Ectodermal cell (in vitro differentiated cells): ENCODE measurements at regions not wholly inside any gene's neighbourhood (a gene's known extent, or its start where the extent isn't known, plus 50 kb on each side); places are given as distances from the start of the nearest gene placed in this dataset.

ENCODE experiments used
- H3K27ac ChIP-seq: 2 replicates; pipeline ENCODE4 v1.7.0; 2013; ENCODE audit warnings: mild to moderate bottlenecking, low read depth, low read length; ENCODE audit not compliant: insufficient read depth, poor library complexity, severe bottlenecking
- H3K27me3 ChIP-seq: 2 replicates; pipeline ENCODE4 v1.7.0; 2013; ENCODE audit warnings: mild to moderate bottlenecking, low read length; ENCODE audit not compliant: insufficient read depth, control insufficient read depth, poor library complexity, severe bottlenecking
- H3K36me3 ChIP-seq: one replicate; pipeline ENCODE4 v1.7.0; 2013; ENCODE audit warnings: low read length; ENCODE audit not compliant: control insufficient read depth, insufficient read depth
- H3K4me1 ChIP-seq: one replicate; pipeline ENCODE4 v1.7.0; 2013; ENCODE audit warnings: low read length; ENCODE audit not compliant: control insufficient read depth, insufficient read depth
- H3K4me3 ChIP-seq: 2 replicates; pipeline ENCODE4 v1.7.0; 2013; ENCODE audit warnings: low read depth, low read length, control low read depth; ENCODE audit not compliant: insufficient read depth
- H3K9me3 ChIP-seq: 2 replicates; pipeline ENCODE4 v1.7.0; 2013; ENCODE audit warnings: mild to moderate bottlenecking, low read length, moderate library complexity; ENCODE audit not compliant: control insufficient read depth
- WGBS, 2 experiments: methylation state at CpG; one replicate each; pipeline ENCODE4 v1.1.7; 2013; ENCODE audit warnings: missing lambda C conversion rate in 2 of 2; 5-methylcytosine and 5-hydroxymethylcytosine counted together

DNA sequence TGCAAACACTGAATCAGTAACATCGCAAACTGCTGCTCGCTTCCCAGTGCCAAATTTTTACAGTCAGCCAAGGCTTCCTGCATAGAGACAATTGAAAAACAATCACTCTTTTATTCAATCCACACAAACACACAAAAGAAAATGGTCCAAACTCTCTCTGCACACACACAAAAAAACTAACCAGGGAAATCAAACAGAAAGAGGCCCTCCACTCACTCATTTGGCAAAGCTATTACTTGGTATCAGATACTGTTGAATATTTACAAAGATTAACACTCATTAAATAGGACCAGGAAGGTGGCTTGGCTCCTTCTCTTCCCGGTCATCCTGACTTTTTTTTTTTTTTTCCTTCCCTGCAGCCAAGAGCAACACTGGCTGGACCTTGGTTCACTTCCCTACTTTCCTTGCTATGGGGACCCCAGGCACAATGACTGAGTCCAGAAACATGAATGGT is 62.4 kb upstream of the SPATA12 start:
- no peaks in the 10 kb centered on the region for H3K9me3 ChIP-seq
- no peaks in the 10 kb centered on the region for H3K36me3 ChIP-seq
- no peaks in the 10 kb centered on the region for H3K27me3 ChIP-seq
- no peaks in the 10 kb centered on the region for H3K4me1 ChIP-seq
- 83 to 88% methylated on average over 3 of the region's 3 CpGs for WGBS, 2 experiments
- H3K4me3 ChIP-seq, result no peak overlapping the region
- H3K27ac ChIP-seq, result no peak overlapping the region

DNA sequence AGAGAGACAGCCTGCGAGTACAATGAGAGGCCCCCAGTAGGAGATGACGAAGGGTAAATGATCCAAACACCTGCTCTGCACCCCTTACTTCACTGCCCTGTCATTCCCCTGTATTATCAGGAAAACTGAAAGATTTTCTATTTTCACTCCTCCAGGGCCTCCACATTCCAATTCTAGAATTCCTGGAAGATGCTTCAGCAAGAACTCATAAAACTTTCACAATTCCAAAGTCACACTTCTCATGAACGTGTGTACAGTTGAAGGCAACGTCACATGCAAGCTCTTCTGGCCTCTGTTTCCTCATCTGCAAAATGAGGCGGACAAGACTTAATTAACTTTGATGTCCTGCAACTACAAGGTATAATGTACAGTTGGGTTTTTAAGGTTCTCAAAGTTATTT is 62.8 kb upstream of the SPATA12 start:
- Histone ChIP-seq H3K9me3 (no peaks in the 10 kb centered on the region), H3K27me3 (no peaks in the 10 kb centered on the region), H3K27ac (no peak overlapping the region), H3K36me3 (no peaks in the 10 kb centered on the region), H3K4me1 (no peaks in the 10 kb centered on the region), H3K4me3 (no peak overlapping the region)
- 96 to 97% methylated on average over 5 of the region's 5 CpGs for WGBS, 2 experiments

DNA sequence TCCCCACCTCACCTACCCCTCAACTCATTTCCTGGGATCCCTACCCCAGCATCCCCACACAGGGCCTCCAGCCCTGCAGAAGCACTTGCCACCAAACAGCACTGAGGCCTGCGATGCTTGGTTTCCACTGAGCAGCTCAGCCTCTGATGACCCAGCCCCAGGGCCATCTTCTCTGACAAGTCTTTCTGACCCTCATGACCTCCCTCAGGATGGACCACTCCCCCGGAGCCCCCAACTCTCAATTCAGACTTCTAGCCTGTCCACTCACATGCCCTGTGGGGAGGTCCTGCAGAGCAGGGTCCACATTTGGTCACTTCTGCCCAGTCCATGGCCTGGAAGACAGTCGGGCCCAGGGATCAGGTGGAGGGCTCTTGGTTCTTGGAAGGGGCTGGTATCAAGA is 63.4 kb upstream of the SPATA12 start:
- no peaks in the 10 kb centered on the region for H3K36me3 ChIP-seq

DNA sequence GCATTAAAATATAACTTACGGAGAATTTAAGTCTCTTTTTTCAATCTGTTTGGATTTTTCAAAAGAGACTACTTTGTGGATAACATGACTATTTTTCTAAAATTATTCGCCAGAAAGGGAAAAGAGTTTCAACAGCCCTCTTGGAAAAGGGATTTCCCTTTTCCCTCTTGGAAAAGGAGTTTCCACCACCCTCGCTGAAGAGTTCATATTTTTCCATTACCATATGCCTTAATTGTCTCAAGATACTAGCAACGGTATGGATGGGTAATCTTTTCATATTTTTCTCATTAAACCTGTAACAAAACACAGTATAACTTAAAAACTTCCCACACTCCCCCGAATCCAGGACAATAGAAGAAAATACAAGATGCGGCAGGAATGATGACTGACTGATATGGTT is 66.1 kb upstream of the SPATA12 start:
- Histone ChIP-seq H3K27me3 (peaks cover 8% of the 10 kb centered on the region), H3K4me1 (no peaks in the 10 kb centered on the region), H3K27ac (no peak overlapping the region), H3K36me3 (no peaks in the 10 kb centered on the region), H3K9me3 (no peaks in the 10 kb centered on the region), H3K4me3 (no peak overlapping the region)
- 89 to 93% methylated on average over 6 of the region's 6 CpGs for WGBS, 2 experiments

More for the DNA sequence above, 63.4 kb upstream of the SPATA12 start:
- no peaks in the 10 kb centered on the region for H3K4me1 ChIP-seq
- H3K27me3 ChIP-seq, result no peaks in the 10 kb centered on the region
- H3K27ac ChIP-seq, result no peak overlapping the region
- H3K4me3 ChIP-seq, result no peak overlapping the region
- H3K9me3 ChIP-seq, result no peaks in the 10 kb centered on the region
- 91% methylated on average over 3 of the region's 3 CpGs for WGBS, 2 experiments

DNA sequence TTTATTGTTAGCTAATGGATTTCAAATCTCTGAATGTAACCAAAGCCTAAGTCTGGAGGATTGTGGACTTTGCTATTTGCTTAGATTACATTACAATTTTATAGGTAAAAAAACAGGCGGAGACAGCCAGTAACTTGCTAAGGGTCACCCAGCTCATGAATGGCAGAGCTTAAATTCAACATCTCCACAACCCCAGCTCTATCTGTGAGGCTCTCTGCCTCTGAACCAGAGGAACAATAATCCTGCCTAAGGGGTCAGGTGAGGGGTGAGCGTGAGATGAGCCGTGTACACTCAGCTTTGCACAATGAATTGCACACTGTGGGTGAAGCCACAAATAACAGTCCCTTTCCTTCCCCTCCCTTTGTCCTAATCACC is 69.8 kb upstream of the SPATA12 start:
- no peak overlapping the region for H3K27ac ChIP-seq
- H3K9me3 ChIP-seq, result no peaks in the 10 kb centered on the region
- H3K27me3 ChIP-seq, result peaks cover 11% of the 10 kb centered on the region
- H3K36me3 ChIP-seq, result no peaks in the 10 kb centered on the region
- H3K4me1 ChIP-seq, result peaks cover 4% of the 10 kb centered on the region
- 90 to 95% methylated on average over 3 of the region's 3 CpGs for WGBS, 2 experiments
- no peak overlapping the region for H3K4me3 ChIP-seq

DNA sequence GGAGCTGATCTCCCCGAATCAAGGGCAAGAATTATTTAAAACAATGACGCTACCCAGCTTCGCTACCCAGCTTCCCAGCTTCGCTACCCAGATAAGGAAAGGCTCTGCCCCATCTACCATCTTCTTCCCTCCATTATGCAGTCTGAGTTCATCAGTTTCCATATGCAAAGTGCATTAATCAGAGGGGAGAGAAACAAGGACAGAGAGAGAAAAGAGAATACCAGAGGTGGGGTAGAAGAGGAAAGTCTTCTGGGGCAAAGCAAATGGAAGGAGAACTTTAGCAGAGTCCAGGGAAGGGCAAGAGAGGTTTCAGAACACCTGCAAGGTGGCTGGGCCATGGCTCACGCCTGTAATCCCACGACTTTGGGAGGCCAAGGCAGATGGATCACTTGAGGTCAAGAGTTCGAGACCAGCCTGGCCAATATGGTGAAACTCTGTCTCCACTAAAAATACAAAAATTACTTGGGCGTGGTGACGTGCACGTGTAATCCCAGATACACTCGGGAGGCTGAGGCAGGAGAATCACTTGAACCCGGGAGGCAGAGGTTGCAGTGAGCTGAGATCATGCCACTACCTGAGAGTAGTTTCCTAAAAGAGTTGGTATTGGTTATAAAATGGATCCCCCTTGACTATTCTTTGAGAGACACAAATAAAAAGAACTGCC is 70.4 kb upstream of the SPATA12 start:
- H3K4me1 ChIP-seq, result peaks cover 4% of the 10 kb centered on the region
- H3K27ac ChIP-seq, result no peak overlapping the region
- WGBS, 2 experiments, result 81 to 88% methylated on average over 12 of the region's 12 CpGs
- no peak overlapping the region for H3K4me3 ChIP-seq
- H3K9me3 ChIP-seq, result no peaks in the 10 kb centered on the region
- H3K27me3 ChIP-seq, result peaks cover 11% of the 10 kb centered on the region
- no peaks in the 10 kb centered on the region for H3K36me3 ChIP-seq

DNA sequence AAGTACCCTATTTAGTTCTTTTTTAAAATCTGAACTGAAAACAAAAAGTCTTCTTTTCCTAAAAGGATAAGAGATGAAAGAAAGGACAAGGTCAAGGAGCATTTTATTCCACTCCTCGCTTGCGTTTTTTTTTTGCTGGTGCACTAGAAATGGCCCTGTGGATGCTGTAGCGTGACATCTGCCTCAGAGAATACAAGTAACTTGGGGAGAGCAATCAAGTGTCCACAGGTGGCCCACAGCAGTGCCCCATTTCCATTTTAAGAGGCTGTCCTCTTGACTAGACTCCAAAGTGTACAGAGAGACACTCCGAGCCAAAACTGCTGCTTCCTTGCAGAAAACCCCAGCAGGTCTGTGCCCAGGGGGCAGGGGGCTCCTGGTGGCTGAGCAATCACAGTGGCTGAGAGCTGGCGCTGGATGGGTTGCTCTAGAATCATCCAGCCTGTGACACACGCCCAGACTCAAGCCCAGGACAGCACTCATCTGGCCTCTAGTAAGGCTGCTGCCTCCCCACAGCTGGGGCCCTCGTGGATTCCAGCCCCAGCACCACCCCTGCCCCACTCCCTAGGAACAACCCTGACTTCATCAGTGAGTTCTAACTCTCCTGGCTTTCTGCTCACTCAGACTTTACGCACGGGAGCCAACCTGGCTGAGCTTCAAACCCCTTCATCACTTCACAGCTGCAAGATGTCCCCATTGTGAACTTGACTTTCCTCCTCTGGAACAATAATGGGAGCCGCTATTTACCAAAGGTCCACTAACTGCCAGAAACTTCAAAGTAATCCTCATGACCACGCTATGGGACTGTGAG is 71.1 kb upstream of the SPATA12 start:
- H3K27ac ChIP-seq, result no peak overlapping the region
- no peaks in the 10 kb centered on the region for H3K9me3 ChIP-seq
- H3K36me3 ChIP-seq, result no peaks in the 10 kb centered on the region
- no peak overlapping the region for H3K4me3 ChIP-seq
- H3K27me3 ChIP-seq, result peaks cover 11% of the 10 kb centered on the region
- WGBS, 2 experiments, result 72 to 77% methylated on average over 11 of the region's 11 CpGs
- peaks cover 4% of the 10 kb centered on the region for H3K4me1 ChIP-seq

DNA sequence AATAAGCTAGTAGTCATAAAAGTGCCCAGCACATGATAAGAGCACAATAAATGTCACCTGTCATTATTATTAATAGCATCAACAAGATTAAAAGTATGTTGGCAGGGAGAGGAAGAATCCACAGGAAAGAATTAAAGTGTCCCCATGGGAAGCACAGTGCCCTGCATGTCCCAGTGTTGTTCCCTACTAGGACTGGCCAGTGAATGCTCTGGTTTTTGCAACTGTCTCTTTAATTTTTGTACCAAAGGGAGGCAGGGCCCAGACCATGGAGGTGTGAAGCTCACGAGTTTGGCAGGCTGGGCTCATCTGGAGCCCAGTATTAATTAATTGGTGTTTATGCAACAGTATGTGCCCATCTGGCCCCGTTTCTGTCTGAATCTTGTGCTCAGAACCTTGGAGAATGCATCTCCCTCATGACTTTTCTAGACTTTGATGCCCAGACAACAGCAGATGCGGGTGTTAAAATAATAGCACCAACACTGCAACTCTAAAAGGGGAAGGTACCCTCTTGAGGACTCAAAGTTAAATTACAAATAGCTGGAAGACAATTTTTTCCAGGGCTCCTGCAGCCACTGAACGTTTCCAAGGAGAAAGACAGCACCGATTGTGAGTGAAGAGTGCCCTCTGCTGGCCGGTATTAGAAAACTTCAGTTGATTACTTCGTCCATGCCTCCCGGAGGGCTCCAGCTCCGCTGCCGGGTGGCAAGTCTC is 71.9 kb upstream of the SPATA12 start:
- H3K36me3 ChIP-seq, result no peaks in the 10 kb centered on the region
- H3K27ac ChIP-seq, result no peak overlapping the region
- H3K27me3 ChIP-seq, result peaks cover 11% of the 10 kb centered on the region
- no peaks in the 10 kb centered on the region for H3K9me3 ChIP-seq
- H3K4me3 ChIP-seq, result no peak overlapping the region
- WGBS, 2 experiments, result 22 to 24% methylated on average over 10 of the region's 10 CpGs
- peaks cover 4% of the 10 kb centered on the region for H3K4me1 ChIP-seq

DNA sequence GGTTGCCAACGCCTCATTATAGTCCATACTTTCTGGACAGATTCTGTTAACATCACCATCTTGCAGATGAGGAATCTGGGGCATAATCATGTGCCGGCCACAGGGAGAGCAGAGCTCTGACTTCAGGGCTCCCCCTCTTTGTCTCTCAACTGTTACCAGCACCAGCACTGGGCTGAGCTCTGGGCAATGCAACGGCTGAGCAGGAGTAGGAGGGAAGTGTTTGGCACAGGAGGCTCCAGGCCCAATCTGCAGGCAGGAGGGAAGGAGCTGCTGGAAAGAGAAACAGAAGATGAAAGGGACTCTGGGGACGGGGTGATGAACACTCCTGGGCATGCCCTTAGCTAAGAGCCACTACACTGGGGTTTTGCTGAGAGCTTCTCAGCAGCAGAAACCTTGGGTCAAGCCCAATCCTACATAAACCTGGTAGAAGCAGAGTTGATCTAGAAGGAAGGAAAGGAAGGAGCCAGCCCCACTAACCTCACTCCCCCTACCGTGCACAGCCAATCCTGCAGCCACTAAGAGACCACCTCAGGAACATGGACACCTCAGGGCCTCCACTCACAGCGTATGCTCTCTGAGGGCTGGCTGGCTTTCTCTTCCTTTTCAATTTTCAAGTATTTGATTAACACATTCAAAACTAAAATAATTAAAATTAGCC is 73.1 kb upstream of the SPATA12 start:
- Histone ChIP-seq H3K27ac (no peak overlapping the region), H3K4me3 (no peak overlapping the region), H3K27me3 (peaks cover 11% of the 10 kb centered on the region), H3K36me3 (no peaks in the 10 kb centered on the region), H3K4me1 (peaks cover 4% of the 10 kb centered on the region), H3K9me3 (no peaks in the 10 kb centered on the region)
- 80 to 86% methylated on average over 6 of the region's 6 CpGs for WGBS, 2 experiments

DNA sequence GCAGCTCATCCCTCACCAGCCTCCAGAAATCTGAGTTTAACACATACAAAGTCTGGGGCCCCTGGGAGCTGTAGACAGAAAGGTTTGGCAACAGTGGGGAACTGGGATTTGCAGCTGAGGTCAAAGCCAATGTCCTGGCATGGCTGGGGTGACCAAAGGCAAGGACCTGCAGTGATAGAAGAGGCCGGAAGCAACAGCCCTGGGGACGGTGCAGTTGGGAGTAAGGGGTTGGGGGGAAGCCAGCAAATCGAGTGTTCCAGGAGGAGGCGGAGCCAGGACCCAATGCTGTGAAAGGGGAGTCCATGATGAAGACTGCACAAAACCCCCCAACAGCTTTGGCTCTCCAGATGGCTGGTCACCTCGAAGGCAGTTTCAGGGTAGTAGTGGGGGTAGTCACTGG is 74.1 kb upstream of the SPATA12 start:
- H3K36me3 ChIP-seq, result no peaks in the 10 kb centered on the region
- no peak overlapping the region for H3K4me3 ChIP-seq
- peaks cover 4% of the 10 kb centered on the region for H3K4me1 ChIP-seq
- peaks cover 11% of the 10 kb centered on the region for H3K27me3 ChIP-seq
- WGBS, 2 experiments, result 68 to 74% methylated on average over 5 of the region's 5 CpGs
- H3K27ac ChIP-seq, result no peak overlapping the region
- no peaks in the 10 kb centered on the region for H3K9me3 ChIP-seq
